T-cell (primary cell): ENCODE measurements at regions not wholly inside any gene's neighbourhood (a gene's known extent, or its start where the extent isn't known, plus 50 kb on each side); places are given as distances from the start of the nearest gene placed in this dataset.
"Not testable (repeated sequence)": the region's sequence is repeated elsewhere in the genome, so short reads cannot be mapped to it uniquely, and the experiment has no call there.

Source experiments
- ATAC-seq, 4 experiments: fragments of 200-7000 bp in 3 of 4; fragments of 150-1000 bp in 1 of 4; cut with Tn5 transposase; replicated peaks in 1 of 4; 1 replicate in 3 of 4; 2 replicates in 1 of 4; pipeline ENCODE4 v1.10.0; 2021; ENCODE audit warnings: moderate library complexity in 3 of 4, mild to moderate bottlenecking in 2 of 4, moderate number of reproducible peaks in 1 of 4
- CTCF ChIA-PET, 2 donors: fragments of 300-600 bp; sonication (Branson Sonifier 250); formaldehyde crosslinking; loops; one replicate each; lab custom pipeline; 2022; ENCODE audit warnings: antibody characterized with exemption in 2 of 2; lab: Charles Lee
- POLR2A ChIA-PET, 2 donors: fragments of 300-600 bp; sonication (Branson Sonifier 250); formaldehyde crosslinking; loops; one replicate each; lab custom pipeline; 2022; ENCODE audit warnings: antibody characterized with exemption in 2 of 2; lab: Charles Lee
- DNase-seq, 35 experiments: peaks; one replicate each; pipeline versions ENCODE4 v3.0.0 to v3.0.0-alpha.2; 2013 to 2023
- H3K27ac ChIP-seq: one replicate; pipeline ENCODE4 v1.5.1; 2013; ENCODE audit warnings: low read length
- H3K27me3 ChIP-seq, 2 experiments: replicated peaks in 1 of 2; 1 replicate in 1 of 2; 2 replicates in 1 of 2; pipeline versions ENCODE4 v1.6.1 to v1.7.0; 2013; ENCODE audit warnings: low read length in 1 of 2, mixed read lengths in 1 of 2; ENCODE audit not compliant: control insufficient read depth in 2 of 2, insufficient read depth in 2 of 2; ENCODE audit errors: extremely low read depth in 1 of 2
- H3K36me3 ChIP-seq, 2 donors: 1 replicate in 1 of 2; 2 replicates in 1 of 2; pipeline versions ENCODE4 v1.6.1 to v1.7.0; 2013; ENCODE audit warnings: low read length in 1 of 2; ENCODE audit not compliant: control insufficient read depth in 2 of 2, insufficient read depth in 1 of 2; ENCODE audit errors: extremely low read depth in 1 of 2
- H3K4me1 ChIP-seq, 2 experiments: 1 replicate in 1 of 2; 2 replicates in 1 of 2; pipeline versions ENCODE4 v1.6.1 to v1.7.0; 2013; ENCODE audit warnings: low read length in 2 of 2, mixed read lengths in 1 of 2; ENCODE audit not compliant: insufficient read depth in 2 of 2, control insufficient read depth in 1 of 2; ENCODE audit errors: extremely low read depth in 1 of 2
- H3K4me3 ChIP-seq, 2 donors: 1 replicate in 1 of 2; 2 replicates in 1 of 2; pipeline versions ENCODE4 v1.5.1 to v1.7.0; 2013; ENCODE audit warnings: mild to moderate bottlenecking in 2 of 2, low read length in 1 of 2, moderate library complexity in 1 of 2; ENCODE audit not compliant: control insufficient read depth in 1 of 2; ENCODE audit errors: extremely low read depth in 1 of 2
- H3K9me3 ChIP-seq: 2 replicates; pipeline ENCODE4 v1.7.0; 2013
- H3K27ac Mint-ChIP-seq, 2 donors: one replicate each; pipeline ENCODE4 v1.8.0; 2020 to 2021; ENCODE audit warnings: mild to moderate bottlenecking in 2 of 2, mixed read lengths in 2 of 2
- H3K27me3 Mint-ChIP-seq, 2 donors: one replicate each; pipeline ENCODE4 v1.8.0; 2021 to 2022; ENCODE audit warnings: mixed read lengths in 2 of 2
- H3K36me3 Mint-ChIP-seq: one replicate; pipeline ENCODE4 v1.8.0; 2021; ENCODE audit warnings: mixed read lengths
- H3K4me1 Mint-ChIP-seq, 3 donors: one replicate each; pipeline ENCODE4 v1.8.0; 2020 to 2022; ENCODE audit warnings: mixed read lengths in 3 of 3, mild to moderate bottlenecking in 1 of 3
- H3K4me3 Mint-ChIP-seq, 3 donors: one replicate each; pipeline ENCODE4 v1.8.0; 2020 to 2022; ENCODE audit warnings: mild to moderate bottlenecking in 3 of 3, mixed read lengths in 3 of 3, moderate library complexity in 3 of 3
- H3K9me3 Mint-ChIP-seq, 3 donors: one replicate each; pipeline ENCODE4 v1.8.0; 2020 to 2022; ENCODE audit warnings: mixed read lengths in 3 of 3
- WGBS: methylation state at CpG from one replicate; pipeline ENCODE4 v1.1.5; 2013; ENCODE audit warnings: missing lambda C conversion rate; ENCODE audit not compliant: insufficient coverage; 5-methylcytosine and 5-hydroxymethylcytosine counted together

- H3K4me1 ChIP-seq: no peaks in the 10 kb centered on the region
- H3K9me3 ChIP-seq: no peaks in the 10 kb centered on the region
- ChIA-PET CTCF (interaction anchor here in 1 of 2 donors (0.6 kb wide), 1 partner anchor 554 kb away, joined by 4 read pairs; no protein-coding TSS in a partner anchor), POLR2A (no interaction called here)
- H3K9me3 Mint-ChIP-seq: peaks cover 10 to 24% (median 14%) of the 10 kb centered on the region in 3 donors
- no peak overlapping the region for H3K4me3 Mint-ChIP-seq
- no peak overlapping the region for H3K27ac Mint-ChIP-seq
- no peaks in the 10 kb centered on the region for H3K27me3 ChIP-seq
- no peak overlapping the region for H3K27ac ChIP-seq
- no peaks in the 10 kb centered on the region for H3K36me3 Mint-ChIP-seq
- H3K27me3 Mint-ChIP-seq: peaks cover 0 to 6% of the 10 kb centered on the region in 2 donors
- no peaks in the 10 kb centered on the region for H3K4me1 Mint-ChIP-seq
- DNase-seq (no peak), ATAC-seq (no peak)
- 100% methylated on average over 3 of the region's 8 CpGs for WGBS
- H3K36me3 ChIP-seq: no peaks in the 10 kb centered on the region
- H3K4me3 ChIP-seq: no peak overlapping the region
Measured at GRCh38 chrX:80929251-80929650, 119.6 kb upstream of the BRWD3 start.

GRCh38 chrX:80917919-80918318 is 108.2 kb upstream of the BRWD3 start:
- POLR2A ChIA-PET: no interaction called here
- no peak for ATAC-seq
- no peak overlapping the region for H3K27ac ChIP-seq
- H3K27me3 Mint-ChIP-seq: no peaks in the 10 kb centered on the region
- peaks cover 4 to 13% (median 7%) of the 10 kb centered on the region in 3 donors for H3K9me3 Mint-ChIP-seq
- no peaks in the 10 kb centered on the region for H3K4me1 ChIP-seq
- H3K36me3 ChIP-seq: no peaks in the 10 kb centered on the region
- CTCF ChIA-PET: no interaction called here
- H3K4me3 ChIP-seq: no peak overlapping the region
- no peak overlapping the region for H3K4me3 Mint-ChIP-seq
- H3K27ac Mint-ChIP-seq: no peak overlapping the region
- no peaks in the 10 kb centered on the region for H3K27me3 ChIP-seq
- no CpG with 5 or more reads among the region's 1 CpG for WGBS
- H3K36me3 Mint-ChIP-seq: no peaks in the 10 kb centered on the region
- DNase-seq: no peak
- H3K9me3 ChIP-seq: no peaks in the 10 kb centered on the region
- H3K4me1 Mint-ChIP-seq: no peaks in the 10 kb centered on the region

GRCh38 chrX:80912351-80912750 is 102.7 kb upstream of the BRWD3 start:
- H3K4me3 ChIP-seq, H3K36me3 ChIP-seq, H3K4me1 ChIP-seq, H3K9me3 ChIP-seq, ATAC-seq, H3K27me3 Mint-ChIP-seq, H3K36me3 Mint-ChIP-seq, H3K27ac Mint-ChIP-seq, DNase-seq, H3K27me3 ChIP-seq, H3K27ac ChIP-seq, POLR2A ChIA-PET, H3K4me1 Mint-ChIP-seq, H3K4me3 Mint-ChIP-seq: not testable (repeated sequence)
- CTCF ChIA-PET: interaction anchor here in 1 of 2 donors (0.7 kb wide), 1 partner anchor 107 kb away, joined by 9 read pairs; no protein-coding TSS in a partner anchor
- WGBS: no CpG with 5 or more reads among the region's 2 CpGs
- peaks cover 11 to 33% (median 16%) of the 10 kb centered on the region in 3 donors for H3K9me3 Mint-ChIP-seq

GRCh38 chrX:80879916-80880315 is 70.2 kb upstream of the BRWD3 start:
- H3K36me3 Mint-ChIP-seq: no peaks in the 10 kb centered on the region
- ChIA-PET POLR2A (interaction anchor here in 1 of 2 donors (1.0 kb wide), 1 partner anchor 11 kb away, joined by 3 read pairs; no protein-coding TSS in a partner anchor), CTCF (no interaction called here)
- Histone ChIP-seq H3K36me3 (no peaks in the 10 kb centered on the region), H3K27me3 (no peaks in the 10 kb centered on the region), H3K27ac (no peak overlapping the region), H3K4me1 (no peaks in the 10 kb centered on the region), H3K9me3 (no peaks in the 10 kb centered on the region), H3K4me3 (no peak overlapping the region)
- DNase-seq: no peak
- H3K9me3 Mint-ChIP-seq: no peaks in the 10 kb centered on the region
- H3K27me3 Mint-ChIP-seq: peaks cover 0 to 5% of the 10 kb centered on the region in 2 donors
- H3K4me3 Mint-ChIP-seq: no peak overlapping the region
- no peaks in the 10 kb centered on the region for H3K4me1 Mint-ChIP-seq
- WGBS: 83% methylated on average over 1 of the region's 1 CpG
- no peak for ATAC-seq
- H3K27ac Mint-ChIP-seq: no peak overlapping the region

GRCh38 chrX:80879143-80879542 is 69.5 kb upstream of the BRWD3 start:
- Histone ChIP-seq H3K9me3 (no peaks in the 10 kb centered on the region), H3K4me1 (no peaks in the 10 kb centered on the region), H3K27me3 (no peaks in the 10 kb centered on the region), H3K27ac (no peak overlapping the region), H3K36me3 (no peaks in the 10 kb centered on the region), H3K4me3 (no peak overlapping the region)
- DNase-seq (peak in 1 of 35 experiments; percentile 3), ATAC-seq (no peak)
- no peaks in the 10 kb centered on the region for H3K4me1 Mint-ChIP-seq
- H3K27ac Mint-ChIP-seq: no peak overlapping the region
- no peaks in the 10 kb centered on the region for H3K9me3 Mint-ChIP-seq
- H3K36me3 Mint-ChIP-seq: no peaks in the 10 kb centered on the region
- peaks cover 0 to 5% of the 10 kb centered on the region in 2 donors for H3K27me3 Mint-ChIP-seq
- no CpG with 5 or more reads among the region's 1 CpG for WGBS
- ChIA-PET POLR2A (interaction anchor here in 1 of 2 donors (1.0 kb wide), 1 partner anchor 10 kb away, joined by 3 read pairs; no protein-coding TSS in a partner anchor), CTCF (no interaction called here)
- H3K4me3 Mint-ChIP-seq: no peak overlapping the region

GRCh38 chrX:80876877-80877276 is 67.2 kb upstream of the BRWD3 start:
- ATAC-seq: no peak
- DNase-seq: peak in 1 of 35 experiments; percentile 45
- no peaks in the 10 kb centered on the region for H3K9me3 ChIP-seq
- no peaks in the 10 kb centered on the region for H3K27me3 ChIP-seq
- H3K27me3 Mint-ChIP-seq: peaks cover 0 to 12% of the 10 kb centered on the region in 2 donors
- ChIA-PET POLR2A (no interaction called here), CTCF (interaction anchor here in 1 of 2 donors (0.8 kb wide), 1 partner anchor 27 kb away, joined by 4 read pairs; no protein-coding TSS in a partner anchor)
- H3K4me1 Mint-ChIP-seq: no peaks in the 10 kb centered on the region
- H3K27ac ChIP-seq: no peak overlapping the region
- no peak overlapping the region for H3K4me3 ChIP-seq
- no peaks in the 10 kb centered on the region for H3K36me3 Mint-ChIP-seq
- H3K9me3 Mint-ChIP-seq: no peaks in the 10 kb centered on the region
- no peak overlapping the region for H3K27ac Mint-ChIP-seq
- H3K4me3 Mint-ChIP-seq: no peak overlapping the region
- H3K4me1 ChIP-seq: no peaks in the 10 kb centered on the region
- no peaks in the 10 kb centered on the region for H3K36me3 ChIP-seq
